ENCODE measurements at regions not wholly inside any gene's neighbourhood (a gene's known extent, or its start where the extent isn't known, plus 50 kb on each side); places are given as distances from the start of the nearest gene placed in this dataset.

- Histone ChIP-seq H3K79me2 (ENCODE audit: insufficient read depth, low read length) (no peaks in the 10 kb centered on the region), H3K36me3 (replicated peaks in 1 of 2; ENCODE audit: control insufficient read depth in 1 of 2, insufficient read depth in 2 of 2, low read length in 2 of 2) (no peaks in the 10 kb centered on the region), H3K27ac (ENCODE audit: low read depth in 1 of 2, low read length in 2 of 2) (no peak overlapping the region), H3K27me3 (ENCODE audit: control insufficient read depth in 2 of 2, insufficient read depth in 2 of 2, low read length in 2 of 2) (no peaks in the 10 kb centered on the region), H3K9ac (ENCODE audit: insufficient read depth, low read length, poor library complexity, severe bottlenecking) (no peak overlapping the region), H4K20me1 (ENCODE audit: insufficient read depth, low read length) (no peaks in the 10 kb centered on the region), H3K4me3 (replicated peaks in 1 of 3; ENCODE audit: low read depth in 2 of 3, low read length in 3 of 3) (no peak overlapping the region), H2AFZ (ENCODE audit: insufficient read depth, low read depth, low read length, poor library complexity, severe bottlenecking) (no peak overlapping the region), H3K4me2 (replicated peaks; ENCODE audit: extremely low read depth, low read length, poor library complexity, severe bottlenecking) (no peak overlapping the region), H3K4me1 (ENCODE audit: control insufficient read depth in 1 of 2, insufficient read depth in 2 of 2, low read length in 2 of 2) (no peaks in the 10 kb centered on the region), H3K9me3 (replicated peaks in 1 of 2; ENCODE audit: control insufficient read depth in 1 of 2, insufficient read depth in 1 of 2, low read length in 2 of 2) (peaks cover 0 to 4% of the 10 kb centered on the region in 2 donors)
- no peak for TF ChIP-seq CTCF (IDR thresholded peaks at IDR 0.05)
- H3K4me3 Mint-ChIP-seq, result no peak overlapping the region
- H3K36me3 Mint-ChIP-seq, result no peaks in the 10 kb centered on the region
- no peaks in the 10 kb centered on the region for H3K4me1 Mint-ChIP-seq
- DNase-seq, result no peak
- H3K9me3 Mint-ChIP-seq, result peaks cover 0 to 14% (median 2%) of the 10 kb centered on the region in 7 donors
- peaks cover 1 to 3% (median 3%) of the 10 kb centered on the region in 3 donors for H3K27me3 Mint-ChIP-seq (ENCODE audit: low read depth in 3 of 3)
- H3K27ac Mint-ChIP-seq, result no peak overlapping the region
- intact Hi-C loops (cut with micrococcal nuclease), result no loop called here
- no CpG with 5 or more reads among the region's 1 CpG for WGBS (ENCODE audit: insufficient coverage)
Measured at GRCh38 chrX:25343060-25343459, 327.3 kb upstream of the ARX start.

DNA sequence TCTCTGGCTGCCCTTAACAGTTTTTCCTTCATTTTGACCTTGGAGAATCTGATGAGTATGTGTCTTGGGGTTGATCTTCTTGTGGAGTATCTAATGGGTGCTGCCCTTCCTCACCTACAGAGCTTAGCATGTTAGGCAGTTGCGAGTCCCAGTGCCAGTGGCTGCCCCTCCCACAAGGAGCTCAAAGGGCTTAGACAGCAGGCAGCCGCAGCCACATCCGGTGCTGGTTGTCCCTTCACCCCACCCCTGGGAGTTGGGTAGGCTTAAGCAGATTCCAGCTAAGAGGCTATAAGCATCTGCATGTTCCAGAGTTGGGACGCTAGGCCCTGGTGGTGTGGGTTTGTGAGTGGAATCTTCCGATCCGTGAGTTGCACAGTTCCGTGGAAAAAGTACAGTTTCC lies 322.1 kb upstream of the ARX start:
- no peaks in the 10 kb centered on the region for H3K4me1 ChIP-seq (ENCODE audit: control insufficient read depth in 1 of 2, insufficient read depth in 2 of 2, low read length in 2 of 2)
- intact Hi-C loops (cut with micrococcal nuclease), result no loop called here
- no CpG with 5 or more reads among the region's 7 CpGs for WGBS (ENCODE audit: insufficient coverage)
- Mint-ChIP-seq H3K36me3 (no peaks in the 10 kb centered on the region), H3K4me3 (no peak overlapping the region), H3K4me1 (no peaks in the 10 kb centered on the region), H3K27ac (no peak overlapping the region), H3K9me3 (peaks cover 0 to 15% (median 5%) of the 10 kb centered on the region in 7 donors), H3K27me3 (ENCODE audit: low read depth in 3 of 3) (peaks cover 0 to 1% (median 0%) of the 10 kb centered on the region in 3 donors)
- TF ChIP-seq CTCF (IDR thresholded peaks at IDR 0.05), result no peak
- H4K20me1 ChIP-seq (ENCODE audit: insufficient read depth, low read length), result no peaks in the 10 kb centered on the region
- H3K27ac ChIP-seq (ENCODE audit: low read depth in 1 of 2, low read length in 2 of 2), result no peak overlapping the region
- H3K79me2 ChIP-seq (ENCODE audit: insufficient read depth, low read length), result no peaks in the 10 kb centered on the region
- no peak overlapping the region for H3K9ac ChIP-seq (ENCODE audit: insufficient read depth, low read length, poor library complexity, severe bottlenecking)
- H3K4me2 ChIP-seq (replicated peaks; ENCODE audit: extremely low read depth, low read length, poor library complexity, severe bottlenecking), result no peak overlapping the region
- no peaks in the 10 kb centered on the region for H3K36me3 ChIP-seq (replicated peaks in 1 of 2; ENCODE audit: control insufficient read depth in 1 of 2, insufficient read depth in 2 of 2, low read length in 2 of 2)
- no peaks in the 10 kb centered on the region for H3K27me3 ChIP-seq (ENCODE audit: control insufficient read depth in 2 of 2, insufficient read depth in 2 of 2, low read length in 2 of 2)
- no peak for DNase-seq
- H3K4me3 ChIP-seq (replicated peaks in 1 of 3; ENCODE audit: low read depth in 2 of 3, low read length in 3 of 3), result no peak overlapping the region
- no peak overlapping the region for H2AFZ ChIP-seq (ENCODE audit: insufficient read depth, low read depth, low read length, poor library complexity, severe bottlenecking)
- peaks cover 0 to 8% of the 10 kb centered on the region in 2 donors for H3K9me3 ChIP-seq (replicated peaks in 1 of 2; ENCODE audit: control insufficient read depth in 1 of 2, insufficient read depth in 1 of 2, low read length in 2 of 2)

All from CD14-positive monocyte (primary cell).